COLO829 (cell line): ENCODE measurements at regions not wholly inside any gene's neighbourhood (a gene's known extent, or its start where the extent isn't known, plus 50 kb on each side); places are given as distances from the start of the nearest gene placed in this dataset.
"Not testable (repeated sequence)": the region's sequence is repeated elsewhere in the genome, so short reads cannot be mapped to it uniquely, and the experiment has no call there.

Experiments used
- DNase-seq: peaks from one replicate; pipeline ENCODE4 v3.0.0; 2012; ENCODE audit warnings: low spot score

DNA sequence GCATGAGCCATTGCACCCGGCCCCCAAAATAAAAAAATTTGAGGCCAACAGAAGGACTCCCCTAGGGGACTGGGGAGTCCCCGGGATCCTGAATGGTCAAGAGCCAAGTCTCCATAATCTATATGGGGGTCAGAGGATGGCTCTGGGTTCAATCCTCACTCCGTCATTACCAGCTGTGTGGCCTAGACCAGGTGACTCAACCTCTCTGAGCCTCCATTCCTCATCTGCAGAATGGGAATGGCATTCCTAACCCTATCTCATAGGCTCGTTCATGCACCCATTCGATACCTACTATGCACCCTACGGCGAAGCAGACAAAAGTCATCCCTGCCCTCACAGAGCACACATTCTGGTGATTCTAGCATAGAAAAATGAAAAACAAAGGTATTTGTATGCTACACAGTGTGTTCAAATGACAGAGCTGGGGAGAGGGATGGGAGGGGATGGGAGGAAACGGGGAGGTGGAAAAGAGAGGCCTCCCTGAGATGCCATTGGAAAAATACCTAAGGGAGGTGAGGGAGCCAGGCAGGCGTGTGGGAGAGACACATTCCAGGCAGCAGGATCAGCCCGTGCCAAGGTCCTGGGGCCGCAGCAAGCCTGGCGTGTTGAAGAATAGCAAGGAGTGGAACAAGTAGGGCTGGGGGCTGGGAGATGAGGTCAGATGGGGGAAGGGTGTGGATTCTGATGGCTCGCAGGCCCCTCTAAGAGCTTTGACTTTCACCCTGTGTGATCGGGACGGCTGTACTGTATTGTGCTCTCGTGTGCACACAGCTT is 71.2 kb downstream of the RMI2 start:
- DNase-seq = no peak

DNA sequence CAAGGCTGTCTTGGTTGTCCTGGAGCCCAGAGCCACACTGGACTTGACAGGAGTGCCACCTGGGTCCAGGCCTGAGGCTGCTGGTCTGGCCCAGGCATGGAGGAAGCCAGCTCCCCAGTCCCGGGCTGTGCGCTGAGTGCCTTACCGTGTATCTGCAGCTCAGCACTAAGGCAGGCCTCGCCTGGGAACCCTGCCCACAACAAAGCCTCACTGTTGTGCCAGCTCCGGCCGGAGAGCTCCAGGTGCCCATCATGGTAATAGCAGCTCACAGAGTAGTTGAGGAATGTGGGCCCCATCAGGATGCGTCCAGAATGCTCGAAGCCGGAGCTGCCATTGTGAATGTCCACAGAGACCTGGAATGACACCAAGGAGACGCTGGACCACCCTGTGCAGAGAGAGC is 72.2 kb downstream of the RMI2 start:
- no peak for DNase-seq

DNA sequence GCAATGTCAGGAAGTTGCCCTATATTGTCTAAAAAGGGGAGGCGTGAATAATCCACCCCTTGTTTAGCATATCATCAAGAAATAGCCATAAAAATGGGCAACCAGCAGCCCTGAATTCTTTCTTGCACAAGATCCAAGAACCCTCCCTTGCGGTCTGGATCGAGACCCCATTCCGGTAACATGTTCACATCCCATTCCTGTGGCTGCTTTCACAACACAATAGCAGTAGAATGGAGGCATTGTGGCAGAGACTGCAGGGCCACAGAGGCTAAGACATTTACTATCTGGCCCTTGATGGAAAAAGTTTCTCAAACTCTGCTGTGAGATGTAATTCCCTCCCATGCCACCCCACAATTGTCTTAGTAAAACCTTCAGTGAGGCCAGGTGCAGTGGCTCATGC is 73.2 kb downstream of the RMI2 start:
- DNase-seq = no peak

DNA sequence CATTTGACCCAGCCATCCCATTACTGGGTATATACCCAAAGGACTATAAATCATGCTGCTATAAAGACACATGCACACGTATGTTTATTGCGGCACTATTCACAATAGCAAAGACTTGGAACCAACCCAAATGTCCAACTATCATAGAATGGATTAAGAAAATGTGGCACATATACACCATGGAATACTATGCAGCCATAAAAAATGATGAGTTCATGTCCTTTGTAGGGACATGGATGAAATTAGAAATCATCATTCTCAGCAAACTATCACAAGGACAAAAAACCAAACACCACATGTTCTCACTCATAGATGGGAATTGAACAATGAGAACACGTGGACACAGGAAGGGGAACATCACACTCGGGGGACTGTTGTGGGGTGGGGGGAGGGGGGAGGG is 74.8 kb downstream of the RMI2 start:
- not testable (repeated sequence) for DNase-seq

DNA sequence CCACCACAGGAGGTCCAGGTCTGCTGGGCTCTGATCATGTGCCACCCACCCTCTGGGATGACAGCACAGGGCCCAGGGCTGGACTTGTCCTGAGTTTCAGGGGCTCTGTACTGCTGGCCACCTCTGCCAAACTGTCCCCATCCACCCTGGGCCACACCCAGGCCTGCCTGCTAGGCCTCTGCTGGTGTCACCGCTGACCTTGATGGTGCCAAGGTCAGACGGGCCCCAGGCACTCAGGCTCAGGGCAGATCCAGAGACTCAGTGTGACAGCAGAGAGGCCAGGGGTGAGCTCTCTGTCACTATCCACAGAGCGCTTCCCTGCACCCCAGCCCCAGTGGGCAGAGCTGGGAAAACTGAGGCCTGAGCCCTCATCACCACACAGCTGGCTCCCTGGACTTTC is 75.6 kb downstream of the RMI2 start:
- DNase-seq = no peak

DNA sequence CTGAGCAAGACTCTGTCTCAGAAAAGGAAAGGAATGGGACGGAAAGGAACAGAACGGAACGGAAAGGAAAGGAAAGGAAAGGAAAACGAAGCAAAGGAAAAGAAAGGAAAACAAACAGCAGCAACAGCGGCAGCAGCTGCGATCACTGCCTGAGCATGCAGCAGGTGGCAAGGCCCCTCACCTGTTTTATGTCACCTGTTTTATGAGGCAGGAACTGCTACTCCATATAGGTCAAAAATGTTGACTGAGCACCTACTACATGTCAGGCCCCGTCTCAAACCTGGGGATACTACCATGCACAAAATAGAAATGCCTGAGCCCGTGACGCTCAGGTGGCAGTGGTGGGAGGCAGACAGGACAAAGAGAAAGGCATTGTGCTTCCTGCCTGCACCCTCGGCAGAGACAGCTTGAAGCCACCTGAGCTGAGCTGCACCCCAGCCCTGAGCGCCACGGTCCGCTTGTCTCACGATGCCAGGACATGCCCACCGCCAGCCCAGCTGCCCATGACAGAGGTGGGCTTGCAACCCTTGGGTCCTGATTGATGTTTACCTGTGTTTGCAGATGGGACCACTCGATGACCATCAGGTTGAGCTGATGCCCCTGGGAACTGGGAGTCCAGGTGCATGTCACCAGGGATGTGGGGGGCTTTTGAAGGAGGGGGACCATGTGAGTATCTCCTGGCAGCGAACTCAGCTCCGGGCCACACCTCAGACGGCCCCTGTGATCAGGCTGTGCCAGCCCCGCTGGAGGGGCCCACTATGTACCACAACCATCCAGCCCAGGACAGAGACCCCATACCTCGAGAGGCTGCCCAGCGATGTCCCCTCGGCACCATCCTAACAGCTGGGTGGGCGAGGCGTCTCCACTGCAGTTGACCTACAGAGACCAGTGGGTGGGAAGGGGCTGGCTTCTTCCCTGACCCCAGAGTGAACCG is 77.4 kb downstream of the RMI2 start:
- no peak for DNase-seq

DNA sequence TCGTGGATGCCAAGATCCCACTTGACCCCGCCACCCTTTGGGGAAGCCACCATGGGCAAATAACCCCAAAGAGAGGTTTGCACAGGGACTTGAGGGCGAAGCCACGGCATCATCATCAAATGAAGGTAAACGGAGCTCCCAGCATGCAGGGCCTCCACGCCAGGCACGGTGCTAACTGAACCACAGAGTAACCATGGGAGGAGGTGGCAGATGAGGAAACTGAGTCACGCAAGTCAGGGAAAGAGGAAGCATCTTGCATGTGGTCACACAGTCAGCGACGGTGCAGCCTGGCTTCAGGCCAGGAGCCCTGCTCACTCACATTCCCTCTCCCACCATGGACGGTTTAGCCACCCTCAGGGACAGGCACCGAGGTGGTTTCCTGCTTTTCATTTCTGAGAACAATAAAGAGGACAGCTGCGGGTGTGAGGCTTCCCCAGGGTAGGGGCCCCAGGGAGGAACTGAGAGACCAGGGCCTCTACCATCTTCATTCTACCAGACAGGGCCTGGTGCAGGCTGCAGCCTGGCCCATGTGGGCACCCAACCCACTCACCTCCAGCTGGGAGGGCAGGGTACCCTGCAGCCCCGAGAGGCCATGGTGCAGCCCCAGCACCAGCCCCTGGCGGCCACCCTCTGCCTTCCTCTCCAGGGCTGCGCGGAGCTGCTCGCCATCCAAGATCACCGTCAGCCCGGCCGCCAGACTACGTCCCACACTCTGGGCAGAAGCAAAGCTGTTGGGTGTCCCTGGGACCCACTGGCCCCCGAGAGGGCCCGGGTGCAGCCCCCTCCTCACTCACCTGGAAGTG is 78.3 kb downstream of the RMI2 start:
- DNase-seq = no peak

DNA sequence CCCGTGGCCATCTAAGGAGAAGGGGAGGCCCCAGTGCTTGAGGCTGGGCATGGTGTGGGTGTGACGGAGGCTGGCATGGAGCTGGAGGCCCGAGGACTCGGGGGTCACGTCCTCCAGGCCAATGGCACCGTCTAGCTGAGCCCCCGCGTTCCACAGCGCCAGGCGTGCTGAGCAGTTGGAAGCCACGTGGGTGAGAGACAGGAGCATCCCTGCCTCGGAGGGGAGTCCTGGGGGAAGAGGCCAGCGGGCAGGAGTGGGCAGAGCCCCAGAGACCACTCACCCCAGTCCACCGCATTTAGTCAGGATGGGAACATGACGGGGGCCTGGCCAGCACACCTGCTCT is 78.8 kb downstream of the RMI2 start:
- no peak for DNase-seq

DNA sequence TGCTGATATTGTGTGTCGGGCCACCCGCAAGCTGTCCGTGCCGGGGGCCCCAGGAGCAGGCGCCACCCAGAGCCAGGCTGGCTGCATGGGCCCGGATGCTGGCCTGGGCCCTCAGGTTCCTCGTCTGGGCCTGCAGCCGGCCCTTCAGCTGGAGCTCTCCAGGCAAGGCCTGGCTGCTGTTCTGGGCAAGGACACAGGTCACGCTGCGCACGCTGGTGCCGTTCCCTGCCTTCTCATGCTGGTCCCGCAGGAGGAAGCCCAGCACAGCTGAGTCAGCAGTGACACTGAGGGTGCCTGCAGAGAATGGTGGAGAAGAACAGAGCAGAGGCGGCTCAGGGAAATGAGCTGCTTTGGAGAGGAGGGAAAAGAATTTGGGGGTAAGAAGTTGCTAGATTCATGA is 79.9 kb downstream of the RMI2 start:
- DNase-seq = no peak

DNA sequence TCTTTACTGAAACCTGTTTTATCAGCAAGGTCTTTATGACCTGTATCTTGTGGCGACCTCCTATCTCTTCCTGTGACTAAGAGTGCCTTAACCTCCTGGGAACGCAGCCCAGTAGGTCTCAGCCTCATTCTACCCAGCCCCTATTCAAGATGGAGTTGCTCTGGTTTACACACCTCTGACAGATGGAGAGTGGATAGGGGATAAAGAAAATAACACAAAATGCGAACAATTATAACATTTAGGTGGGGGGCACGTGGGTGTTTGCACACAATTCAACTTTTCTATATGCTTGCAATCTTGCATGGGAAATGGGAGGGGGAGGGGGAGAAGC is 83.3 kb downstream of the RMI2 start:
- DNase-seq = no peak

DNA sequence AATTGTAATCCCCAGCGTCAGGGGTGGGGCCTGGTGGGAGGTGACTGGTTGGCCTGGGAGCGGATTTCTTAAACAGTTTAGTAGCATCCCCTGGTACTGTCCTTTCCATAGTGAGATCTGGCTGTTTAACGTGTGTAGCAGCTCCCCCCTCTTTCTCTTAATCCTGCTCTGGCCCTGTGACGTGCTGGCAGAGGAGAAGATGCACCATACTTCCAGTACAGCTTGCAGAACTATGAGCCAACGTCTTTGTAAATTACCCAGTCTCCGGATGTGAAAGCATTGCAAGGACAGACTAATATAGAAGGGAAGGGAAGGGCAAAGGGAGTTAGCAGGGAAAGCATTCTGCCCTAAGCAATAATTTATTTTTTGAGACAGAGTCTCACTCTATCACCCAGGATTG is 83.9 kb downstream of the RMI2 start:
- DNase-seq = no peak

DNA sequence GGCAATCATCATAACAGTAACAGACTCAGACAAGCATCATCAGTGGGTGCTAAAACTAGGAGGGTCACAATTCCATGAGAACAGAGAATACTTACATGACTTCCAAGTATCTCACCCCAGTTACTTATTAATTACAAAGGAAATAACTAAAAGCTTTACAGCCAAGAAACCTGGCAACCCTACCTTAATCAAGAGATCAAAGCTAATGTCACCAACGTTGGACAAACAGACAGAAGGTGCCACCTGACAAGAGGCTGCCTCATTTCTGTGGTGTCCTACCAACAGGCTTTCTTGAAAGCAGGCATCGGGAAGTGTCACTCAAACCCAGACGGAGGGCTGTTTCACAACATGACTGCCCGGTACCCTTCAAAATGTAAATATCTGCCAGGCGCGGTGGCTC is 84.6 kb downstream of the RMI2 start:
- no peak for DNase-seq

DNA sequence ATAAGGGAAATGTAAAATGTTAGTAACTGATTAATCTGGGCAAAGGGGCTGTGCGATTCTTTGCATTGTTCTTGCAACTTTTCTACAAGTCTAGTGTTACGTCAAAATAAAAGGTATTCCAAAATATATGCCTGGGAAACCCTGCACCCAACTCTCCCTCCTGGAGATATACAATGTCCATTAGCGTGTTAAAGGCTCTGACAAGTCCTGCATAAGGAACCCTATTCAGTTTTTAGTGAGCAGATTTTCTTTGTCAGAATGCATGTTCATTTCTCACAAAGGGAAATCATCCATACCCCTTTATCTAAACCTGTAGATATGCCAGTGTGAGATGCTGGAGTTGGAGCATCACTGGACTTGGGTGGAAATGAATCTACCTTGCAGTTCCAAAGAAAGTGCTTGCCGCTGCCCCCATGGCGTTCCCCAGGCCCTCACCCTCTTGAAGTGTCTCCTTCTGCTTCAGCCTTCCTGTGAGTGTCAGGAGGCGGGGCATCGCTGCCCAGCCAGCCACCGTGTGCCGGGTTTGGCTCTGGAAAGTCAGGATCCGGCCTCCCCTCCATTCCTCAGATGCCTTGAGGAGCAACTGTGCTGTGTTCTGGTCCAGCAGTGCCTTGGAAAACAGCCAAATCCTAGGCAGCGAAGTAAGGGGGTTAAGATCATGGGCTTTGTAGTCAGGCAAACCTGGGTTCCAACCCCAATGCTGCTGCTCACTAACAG is 85.5 kb downstream of the RMI2 start:
- no peak for DNase-seq

DNA sequence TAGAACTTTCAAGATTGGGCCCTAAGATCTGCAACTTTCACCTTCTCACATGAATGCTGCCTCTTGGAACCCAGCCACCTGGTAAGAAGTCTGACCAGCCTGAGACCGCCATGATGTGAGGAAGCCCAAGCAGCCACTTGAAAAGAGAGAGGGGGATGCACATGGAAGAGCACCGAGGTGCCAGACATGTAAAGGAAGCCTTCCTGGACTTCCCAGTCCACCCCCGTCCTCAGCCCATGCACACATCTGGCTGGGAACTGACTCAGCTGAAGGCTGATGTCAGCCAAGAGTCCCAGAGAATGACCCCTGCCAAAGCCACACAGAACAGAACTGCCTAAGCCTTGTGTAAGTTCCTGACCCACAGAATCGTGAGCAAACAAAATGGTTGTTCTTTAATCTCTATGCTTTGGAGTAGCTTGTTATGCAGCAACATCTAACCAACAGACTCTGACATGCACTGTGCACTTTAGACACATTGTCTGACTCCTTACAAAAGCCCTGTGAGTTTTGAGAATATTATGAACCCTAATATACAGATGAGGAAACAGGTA is 86.7 kb downstream of the RMI2 start:
- no peak for DNase-seq

DNA sequence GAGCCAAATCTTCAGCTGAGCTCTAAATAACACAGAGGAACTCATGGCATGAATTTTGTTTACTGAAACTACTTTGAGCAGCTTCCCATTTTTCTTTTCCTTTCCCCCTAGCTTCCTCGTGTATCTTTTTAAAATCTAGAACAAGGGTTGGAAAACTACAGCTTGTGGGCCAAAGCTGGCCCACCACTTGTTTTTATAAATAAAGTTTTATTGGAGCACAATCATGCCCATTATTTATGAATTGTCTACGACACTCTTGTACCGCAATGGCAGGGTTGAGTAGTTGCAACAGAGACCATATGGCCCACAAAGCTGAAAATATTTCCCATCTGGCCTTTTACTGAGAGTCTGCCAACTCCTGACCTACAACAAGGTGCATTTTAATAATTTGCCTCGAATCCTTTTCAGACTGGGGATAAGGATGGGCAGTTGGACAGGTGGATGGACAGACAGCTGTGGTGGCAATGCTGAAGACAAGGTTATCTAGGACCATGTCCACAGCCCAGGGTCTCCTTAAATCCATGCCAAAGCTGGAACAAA is 87.7 kb downstream of the RMI2 start:
- no peak for DNase-seq

DNA sequence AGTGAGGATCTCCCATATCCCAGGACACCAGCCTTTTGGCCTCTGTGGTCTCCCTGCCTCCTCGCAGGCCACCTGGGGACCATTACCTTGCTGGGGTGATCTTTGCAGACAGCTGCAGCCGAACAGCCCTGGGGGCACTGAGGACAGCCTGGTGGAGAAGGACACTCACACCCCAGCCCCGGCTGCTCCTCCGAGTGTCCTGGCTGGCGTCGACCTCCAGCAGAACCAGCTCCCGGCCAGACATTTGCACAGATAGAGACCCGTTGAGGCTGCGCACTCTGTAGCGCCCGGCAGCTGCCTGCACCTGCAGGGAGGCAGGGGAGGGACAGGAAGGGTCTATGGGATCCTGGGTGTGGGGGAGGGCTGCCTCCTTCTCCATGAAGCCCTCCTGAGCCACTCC is 90.3 kb downstream of the RMI2 start:
- DNase-seq = no peak

DNA sequence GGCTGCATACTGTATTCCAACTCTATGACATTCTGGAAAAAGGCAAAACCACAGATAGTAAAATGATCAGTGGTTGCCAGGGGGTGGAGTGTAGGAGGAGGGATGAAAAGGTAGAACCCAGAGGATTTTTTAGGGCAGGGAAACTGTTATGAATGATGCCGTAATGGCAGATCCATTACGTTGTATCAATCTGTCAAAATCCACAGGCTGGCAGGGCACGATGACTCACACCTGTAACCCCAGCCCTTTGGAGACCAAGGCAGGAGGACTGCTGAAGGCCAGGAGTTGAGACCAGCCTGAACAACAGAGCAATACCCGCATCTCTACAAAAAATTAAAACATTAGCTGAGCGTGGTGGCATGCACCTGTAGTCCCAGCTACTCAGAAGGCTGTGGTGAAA is 91.8 kb downstream of the RMI2 start:
- DNase-seq = no peak

DNA sequence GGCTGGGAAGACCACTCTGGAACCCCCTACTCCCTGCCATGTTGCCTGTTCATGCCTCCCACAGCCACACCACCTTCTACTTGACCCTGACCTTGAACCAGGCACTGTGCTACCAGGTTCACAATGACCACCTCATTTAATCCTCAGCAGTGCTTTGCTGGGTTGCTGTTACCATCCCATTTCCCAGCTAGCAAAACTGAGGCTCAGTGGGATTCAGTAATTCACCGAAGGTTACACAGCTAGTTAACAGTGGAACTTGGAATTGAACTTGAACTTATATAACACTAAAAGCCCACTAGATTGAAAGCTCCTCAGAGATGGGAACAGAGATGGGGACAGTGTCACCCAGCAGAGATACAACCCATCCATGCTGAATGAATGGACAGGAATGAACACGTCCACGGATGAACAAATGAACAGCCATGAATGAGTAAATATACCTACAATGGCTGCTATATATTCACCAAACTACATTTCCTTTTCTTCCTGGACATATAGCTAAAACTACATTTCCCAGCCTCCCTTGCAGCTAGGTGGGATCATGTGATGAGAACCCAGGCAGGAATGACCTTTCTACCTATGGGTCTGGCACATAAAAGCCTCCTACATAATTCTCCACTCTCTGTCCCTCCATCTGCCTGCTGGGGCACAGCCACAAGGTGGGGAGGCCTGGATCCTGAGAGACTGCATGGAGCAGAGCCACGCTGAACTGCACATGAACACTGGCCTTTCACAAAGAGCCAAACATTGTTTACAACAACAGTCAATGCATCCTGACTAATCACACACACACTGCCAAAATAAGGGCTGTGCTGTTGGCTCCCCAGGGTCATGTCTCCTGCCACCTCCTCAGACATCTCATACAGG is 94.8 kb downstream of the RMI2 start:
- no peak for DNase-seq

DNA sequence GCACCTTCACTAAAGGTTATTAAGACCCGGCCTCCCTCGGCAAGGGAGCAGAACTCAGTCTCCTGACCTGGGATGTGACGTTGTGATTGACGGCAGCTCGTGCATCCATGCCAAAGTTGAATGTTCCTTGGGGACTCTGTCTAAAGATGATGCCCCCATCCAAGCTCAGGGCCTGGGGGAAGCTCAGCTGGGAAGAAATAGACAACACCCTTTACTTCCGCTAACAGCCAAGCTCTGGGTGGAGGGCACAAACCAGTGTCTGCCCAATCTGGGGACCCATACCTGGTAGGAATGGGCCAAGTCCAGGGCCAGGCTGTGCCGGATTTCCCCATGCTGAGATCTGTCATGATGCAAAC is 95.4 kb downstream of the RMI2 start:
- DNase-seq = no peak

DNA sequence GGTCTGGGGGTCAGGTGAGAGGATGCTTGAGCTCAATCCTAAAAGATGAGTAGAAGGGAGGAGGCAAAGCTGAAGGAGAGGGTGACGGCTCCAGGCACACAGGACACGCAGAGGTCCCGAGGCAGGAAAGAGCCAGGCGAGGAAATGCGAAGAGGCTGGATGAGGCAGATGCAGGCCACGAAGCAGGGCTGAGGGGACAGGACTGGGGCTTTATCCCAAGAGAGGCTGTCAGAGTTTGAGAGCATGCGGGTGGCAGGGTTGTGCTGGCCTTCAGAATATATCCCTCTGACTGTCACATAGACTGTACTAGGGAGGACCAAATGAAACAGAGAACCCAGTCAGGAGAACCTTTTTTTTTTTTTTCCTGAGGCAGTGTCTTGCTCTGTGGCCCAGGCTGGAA is 100.2 kb downstream of the RMI2 start:
- DNase-seq = no peak
